Natural killer cell (primary cell): ENCODE measurements at regions not wholly inside any gene's neighbourhood (a gene's known extent, or its start where the extent isn't known, plus 50 kb on each side); places are given as distances from the start of the nearest gene placed in this dataset.

Experiments
- ATAC-seq, 3 donors: fragments of 150-1000 bp in 2 of 3; fragments of 200-7000 bp in 1 of 3; cut with Tn5 transposase; 1 replicate in 1 of 3; 2 replicates in 2 of 3; pipeline ENCODE4 v1.10.0; 2021; ENCODE audit warnings: mild to moderate bottlenecking in 2 of 3, moderate library complexity in 2 of 3
- DNase-seq, 2 donors: peaks; one replicate each; pipeline versions ENCODE4 v3.0.0 to v3.0.0-alpha.2; 2013 to 2021; ENCODE audit warnings: mixed read lengths in 1 of 2
- H3K27ac ChIP-seq: one replicate; pipeline ENCODE4 v1.5.1; 2013; ENCODE audit warnings: mild to moderate bottlenecking, low read length
- H3K27me3 ChIP-seq: one replicate; pipeline ENCODE4 v1.6.1; 2013; ENCODE audit warnings: low read length; ENCODE audit not compliant: control insufficient read depth, insufficient read depth
- H3K36me3 ChIP-seq: one replicate; pipeline ENCODE4 v1.6.1; 2013; ENCODE audit warnings: low read length; ENCODE audit not compliant: control insufficient read depth, insufficient read depth
- H3K4me1 ChIP-seq: one replicate; pipeline ENCODE4 v1.6.1; 2013; ENCODE audit warnings: low read length; ENCODE audit not compliant: control insufficient read depth, insufficient read depth
- H3K4me3 ChIP-seq: one replicate; pipeline ENCODE4 v1.5.1; 2013; ENCODE audit warnings: low read length
- H3K9me3 ChIP-seq: one replicate; pipeline ENCODE4 v1.6.1; 2013; ENCODE audit warnings: low read length; ENCODE audit not compliant: control insufficient read depth, insufficient read depth
- H3K27ac Mint-ChIP-seq, 2 donors: one replicate each; pipeline ENCODE4 v1.8.0; 2022; ENCODE audit warnings: mild to moderate bottlenecking in 2 of 2, mixed read lengths in 2 of 2, moderate library complexity in 1 of 2
- H3K27me3 Mint-ChIP-seq, 2 donors: one replicate each; pipeline ENCODE4 v1.8.0; 2022; ENCODE audit warnings: low read depth in 2 of 2, mixed read lengths in 2 of 2
- H3K36me3 Mint-ChIP-seq: one replicate; pipeline ENCODE4 v1.8.0; 2022; ENCODE audit warnings: mixed read lengths
- H3K4me1 Mint-ChIP-seq, 2 donors: one replicate each; pipeline ENCODE4 v1.8.0; 2022; ENCODE audit warnings: mixed read lengths in 2 of 2
- H3K4me3 Mint-ChIP-seq: one replicate; pipeline ENCODE4 v1.8.0; 2022; ENCODE audit warnings: mild to moderate bottlenecking, moderate library complexity, mixed read lengths
- H3K9me3 Mint-ChIP-seq, 2 donors: one replicate each; pipeline ENCODE4 v1.8.0; 2022; ENCODE audit warnings: mixed read lengths in 2 of 2
- CTCF ChIP-seq: fragments of 200-600 bp; IDR thresholded peaks from one replicate; pipeline ENCODE4 v1.8.0; 2022; ENCODE audit warnings: antibody characterized with exemption
- WGBS: methylation state at CpG from one replicate; pipeline ENCODE4 v1.1.7; 2013; ENCODE audit warnings: missing lambda C conversion rate; ENCODE audit not compliant: insufficient coverage; 5-methylcytosine and 5-hydroxymethylcytosine counted together
- intact Hi-C: fragments of 100-400 bp; cut with micrococcal nuclease; formaldehyde crosslinking; loops from one replicate; pipeline ENCODE4 v1.14.2; 2022

GRCh38 chr7:10316488-10316887 is 657.2 kb upstream of the PHF14 start:
- Histone ChIP-seq H3K36me3 (no peaks in the 10 kb centered on the region), H3K27ac (no peak overlapping the region), H3K4me1 (no peaks in the 10 kb centered on the region), H3K4me3 (no peak overlapping the region), H3K9me3 (peaks cover 4% of the 10 kb centered on the region), H3K27me3 (no peaks in the 10 kb centered on the region)
- Mint-ChIP-seq H3K4me1 (no peaks in the 10 kb centered on the region), H3K36me3 (no peaks in the 10 kb centered on the region), H3K9me3 (peaks cover 14 to 18% of the 10 kb centered on the region in 2 donors), H3K27ac (no peak overlapping the region), H3K4me3 (no peak overlapping the region), H3K27me3 (no peaks in the 10 kb centered on the region)
- TF ChIP-seq CTCF, result no peak
- ATAC-seq (no peak), DNase-seq (no peak)
- intact Hi-C loops, result no loop called here
- WGBS, result no CpG with 5 or more reads among the region's 1 CpG

- no peaks in the 10 kb centered on the region for H3K9me3 ChIP-seq
- 57% methylated on average over 1 of the region's 2 CpGs for WGBS
Observed at GRCh38 chr7:10325395-10325794, 648.3 kb upstream of the PHF14 start.

GRCh38 chr7:10343108-10343507 is 630.6 kb upstream of the PHF14 start:
- ATAC-seq, result no peak

More at GRCh38 chr7:10325395-10325794, 648.3 kb upstream of the PHF14 start:
- DNase-seq, result no peak
- no peak for TF ChIP-seq CTCF
- H3K36me3 Mint-ChIP-seq, result no peaks in the 10 kb centered on the region
- no peaks in the 10 kb centered on the region for H3K4me1 Mint-ChIP-seq
- H3K9me3 Mint-ChIP-seq, result peaks cover 14 to 15% of the 10 kb centered on the region in 2 donors
- intact Hi-C loops, result no loop called here
- no peak overlapping the region for H3K4me3 Mint-ChIP-seq
- Histone ChIP-seq H3K4me1 (no peaks in the 10 kb centered on the region), H3K4me3 (no peak overlapping the region), H3K27ac (no peak overlapping the region), H3K27me3 (no peaks in the 10 kb centered on the region), H3K36me3 (no peaks in the 10 kb centered on the region)
- H3K27ac Mint-ChIP-seq, result no peak overlapping the region
- no peaks in the 10 kb centered on the region for H3K27me3 Mint-ChIP-seq
- ATAC-seq, result no peak

More at GRCh38 chr7:10343108-10343507, 630.6 kb upstream of the PHF14 start:
- no peak for TF ChIP-seq CTCF
- H3K27me3 ChIP-seq, result no peaks in the 10 kb centered on the region
- H3K4me3 Mint-ChIP-seq, result no peak overlapping the region
- H3K36me3 ChIP-seq, result no peaks in the 10 kb centered on the region
- no peak for DNase-seq
- H3K9me3 ChIP-seq, result no peaks in the 10 kb centered on the region
- no peak overlapping the region for H3K27ac Mint-ChIP-seq
- 89% methylated on average over 2 of the region's 2 CpGs for WGBS
- peaks cover 0 to 4% of the 10 kb centered on the region in 2 donors for H3K9me3 Mint-ChIP-seq
- H3K27me3 Mint-ChIP-seq, result no peaks in the 10 kb centered on the region
- no peaks in the 10 kb centered on the region for H3K4me1 ChIP-seq
- intact Hi-C loops, result no loop called here
- no peaks in the 10 kb centered on the region for H3K4me1 Mint-ChIP-seq
- no peaks in the 10 kb centered on the region for H3K36me3 Mint-ChIP-seq
- no peak overlapping the region for H3K27ac ChIP-seq
- H3K4me3 ChIP-seq, result no peak overlapping the region
